HG03108 (cell line): ENCODE measurements at regions not wholly inside any gene's neighbourhood (a gene's known extent, or its start where the extent isn't known, plus 50 kb on each side); places are given as distances from the start of the nearest gene placed in this dataset.

ENCODE experiments used
- ATAC-seq: cut with Tn5 transposase; IDR thresholded peaks from one replicate; pipeline ENCODE4 v1.9.1; 2021; ENCODE audit warnings: moderate library complexity; ENCODE audit not compliant: unreplicated experiment

- ATAC-seq: no peak
Observed at GRCh38 chr18:34159691-34160185, 65.0 kb downstream of the NOL4 start.

DNA sequence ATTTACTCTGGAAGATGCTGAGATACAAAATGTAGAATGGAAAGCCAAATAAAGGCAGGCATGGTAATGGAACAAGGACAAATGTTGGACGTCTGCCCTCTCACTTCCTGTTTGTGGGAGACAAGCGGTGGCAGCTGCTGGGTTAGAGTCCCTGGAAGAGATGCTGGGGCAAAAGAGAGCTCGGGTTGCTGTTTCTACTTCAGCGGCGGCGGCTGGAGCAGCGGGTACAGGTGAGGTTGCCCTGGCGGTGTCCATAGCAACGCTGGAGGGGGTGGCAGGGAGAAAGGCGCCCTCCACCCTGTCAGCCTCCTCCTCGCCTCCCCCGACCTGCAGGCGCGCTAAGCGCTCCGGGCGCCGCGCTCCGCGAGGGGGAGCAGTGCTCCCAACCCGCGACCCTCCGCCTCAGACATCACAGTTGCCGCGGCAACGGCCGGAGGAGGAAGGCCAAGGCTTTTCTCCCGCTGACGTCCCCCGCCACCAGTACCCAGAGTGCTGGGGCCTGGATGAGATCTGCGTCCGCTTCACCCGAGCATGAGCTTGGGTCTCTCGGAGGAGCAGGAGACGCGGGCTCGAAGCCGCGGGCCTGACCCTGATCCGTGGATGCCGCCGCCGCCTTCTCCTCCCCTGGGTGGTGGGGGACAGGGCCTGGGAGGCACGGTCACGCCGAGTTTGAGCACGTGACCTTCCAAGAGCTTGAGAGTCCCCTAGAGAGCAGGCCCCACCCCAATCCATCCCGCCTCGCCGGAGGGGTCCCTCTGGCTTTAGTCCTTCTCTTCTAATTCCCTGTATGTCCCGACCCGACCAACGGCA, 65.6 kb downstream of the NOL4 start:
- ATAC-seq: no peak

DNA sequence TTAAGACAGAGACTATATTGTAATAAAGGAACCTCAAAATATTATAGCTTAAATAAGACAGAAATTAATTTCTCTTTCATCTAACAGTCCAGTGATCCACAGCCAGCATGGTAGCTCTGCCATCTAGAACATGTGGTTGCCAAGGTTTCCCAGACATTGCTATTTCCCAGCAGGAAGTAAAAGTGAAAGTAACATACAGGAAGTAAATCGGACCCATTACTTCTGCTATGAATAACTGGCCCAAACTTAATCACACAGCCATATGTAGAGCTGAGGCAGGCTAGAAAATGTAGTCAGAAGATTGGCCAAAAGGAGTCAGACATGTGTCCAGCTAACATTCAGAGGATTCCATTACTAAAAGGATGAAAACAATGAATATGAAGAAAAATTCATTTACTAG, 71.0 kb downstream of the NOL4 start:
- no peak for ATAC-seq

DNA sequence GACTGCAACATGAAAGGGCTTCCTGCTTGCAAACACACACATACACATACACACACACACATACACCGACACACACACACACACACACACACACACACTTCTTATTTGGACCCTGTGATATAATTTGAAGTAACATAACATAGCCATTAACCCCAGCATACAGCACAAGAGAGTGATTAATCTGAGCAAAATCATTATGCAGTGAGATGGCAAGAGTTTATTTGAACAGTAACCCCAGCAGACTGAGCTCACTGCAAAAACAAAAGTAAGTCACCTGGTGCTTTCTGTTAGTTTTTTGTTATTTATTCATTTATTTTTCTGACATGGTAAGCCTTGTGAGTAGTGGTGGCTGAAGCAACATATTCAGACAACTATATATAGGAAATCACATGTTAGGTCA, 93.7 kb downstream of the NOL4 start:
- no peak for ATAC-seq

DNA sequence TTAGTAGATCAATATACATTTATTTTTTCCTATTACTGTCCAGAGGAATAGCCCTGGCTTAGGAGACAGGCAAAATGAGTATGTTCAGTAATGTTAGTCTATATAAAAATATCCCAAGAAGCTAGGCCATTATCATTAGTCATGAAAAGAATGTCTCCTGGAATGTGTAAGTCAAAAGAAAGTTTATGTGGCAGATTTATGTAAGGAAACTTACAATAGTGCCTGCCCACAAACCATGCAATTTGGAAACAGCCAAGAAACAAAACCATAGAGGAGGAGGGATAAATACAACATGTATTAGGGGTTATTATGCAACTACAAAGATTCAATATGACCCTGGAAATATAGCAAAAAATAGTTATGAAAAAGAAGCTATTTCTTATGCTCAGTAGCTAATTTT, 96.3 kb downstream of the NOL4 start:
- ATAC-seq: no peak

DNA sequence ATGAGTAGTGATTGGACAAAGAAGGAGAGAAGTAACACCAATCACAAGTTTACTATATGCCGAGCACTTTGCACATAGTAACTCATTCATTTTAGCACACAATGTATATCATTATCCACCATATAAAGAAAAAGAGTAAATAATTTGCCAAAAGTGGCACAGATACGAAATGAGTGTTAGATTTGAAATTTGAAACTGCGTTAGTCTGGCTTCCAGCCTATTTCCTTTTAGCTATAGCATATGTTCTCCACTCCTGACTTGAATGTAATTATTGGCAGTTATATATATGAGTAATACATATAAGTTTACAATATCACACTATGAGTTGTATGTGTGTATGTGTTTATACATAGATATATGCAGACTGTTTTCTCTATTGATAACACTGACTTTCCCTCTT, 98.6 kb downstream of the NOL4 start:
- ATAC-seq: no peak

DNA sequence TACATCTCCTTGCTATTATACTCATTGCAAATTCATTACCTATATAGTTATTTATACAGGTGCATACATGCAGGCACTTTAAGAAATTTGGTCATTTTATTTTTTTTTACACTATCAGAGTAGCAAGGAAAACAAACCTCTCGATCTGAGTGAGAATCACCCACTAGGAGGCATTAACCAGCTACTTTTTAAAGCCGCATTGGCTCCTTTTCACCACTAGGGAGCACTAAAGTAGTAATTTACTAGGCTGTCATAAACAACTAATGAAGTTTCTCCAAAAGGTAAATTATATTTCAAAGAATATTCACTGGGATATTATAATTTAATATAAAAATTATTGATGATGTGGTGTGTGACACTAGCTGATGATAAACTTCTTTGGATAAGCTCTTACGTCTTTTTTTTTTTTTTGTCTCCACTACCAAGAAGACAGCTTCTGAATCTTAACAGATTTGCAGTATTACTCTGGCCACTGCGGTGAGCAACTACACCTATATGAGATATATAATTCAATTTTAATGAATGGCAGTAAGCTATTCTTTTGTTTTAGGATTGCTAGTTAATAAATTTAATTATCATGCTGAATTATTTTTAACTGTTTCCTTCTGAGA, 101.9 kb downstream of the NOL4 start:
- ATAC-seq: peak; percentile 91

- ATAC-seq: no peak
Observed at GRCh38 chr18:34121200-34121721, 103.5 kb downstream of the NOL4 start.

DNA sequence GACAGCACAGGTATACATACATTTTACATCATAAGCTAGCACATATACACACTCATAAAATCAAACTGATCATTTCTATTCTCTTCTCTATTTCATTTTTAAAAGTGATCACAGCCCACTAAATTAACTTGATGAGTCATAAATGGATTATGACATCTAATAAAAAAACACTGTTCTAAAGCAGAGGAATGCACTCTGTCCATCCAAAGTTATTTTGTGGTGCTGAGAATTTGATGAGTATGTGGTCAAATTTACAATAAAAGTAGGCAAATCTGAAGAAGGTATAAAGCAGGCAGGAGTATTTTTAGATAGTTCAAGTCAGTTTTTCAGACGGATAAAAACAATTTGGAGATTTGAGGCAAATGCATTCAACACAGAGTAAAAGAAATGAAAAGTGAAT, 104.4 kb downstream of the NOL4 start:
- ATAC-seq: no peak

GRCh38 chr18:34117319-34117718, 107.4 kb downstream of the NOL4 start:
- no peak for ATAC-seq

- no peak for ATAC-seq
Observed at GRCh38 chr18:34115409-34116081, 109.2 kb downstream of the NOL4 start.

GRCh38 chr18:34114996-34115395, 109.7 kb downstream of the NOL4 start:
- no peak for ATAC-seq

DNA sequence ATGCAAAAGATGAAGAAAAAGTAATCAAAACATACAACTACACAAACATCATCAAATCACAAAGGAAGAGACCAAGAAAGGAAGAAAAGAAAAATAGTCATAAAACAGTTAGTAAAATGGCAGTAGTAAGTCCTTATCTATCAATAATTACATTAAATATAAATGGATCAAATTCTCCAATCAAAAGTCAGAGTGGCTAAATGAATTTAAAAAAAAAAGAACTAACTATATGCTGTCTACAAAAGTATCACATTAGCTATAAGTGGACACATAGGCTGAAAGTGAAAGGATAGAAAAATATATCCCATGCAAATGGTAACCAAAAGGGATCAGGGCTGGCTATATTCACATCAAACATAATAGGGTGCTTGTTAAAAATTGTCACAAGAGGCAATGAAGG, 116.5 kb downstream of the NOL4 start:
- ATAC-seq: no peak

- ATAC-seq: no peak
Observed at GRCh38 chr18:34098109-34098508, 126.6 kb downstream of the NOL4 start.

DNA sequence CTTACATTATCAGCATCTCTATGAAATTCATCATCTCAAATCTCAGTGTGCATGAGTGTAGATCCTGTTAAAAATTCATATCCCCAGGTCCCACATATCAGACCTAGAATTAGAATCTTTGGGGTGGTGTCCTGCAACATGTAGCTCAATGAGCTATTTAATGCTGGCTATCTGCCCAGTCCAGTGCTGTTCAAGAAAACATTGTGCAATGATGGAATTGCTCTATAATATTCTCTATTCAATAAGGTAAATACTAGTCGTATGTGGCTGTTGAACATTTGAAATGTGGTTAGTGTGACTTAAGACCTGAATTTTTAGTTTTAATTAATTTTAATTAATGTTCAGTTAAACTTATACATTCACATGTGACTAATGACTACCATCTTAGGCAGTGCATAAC, 127.4 kb downstream of the NOL4 start:
- no peak for ATAC-seq

DNA sequence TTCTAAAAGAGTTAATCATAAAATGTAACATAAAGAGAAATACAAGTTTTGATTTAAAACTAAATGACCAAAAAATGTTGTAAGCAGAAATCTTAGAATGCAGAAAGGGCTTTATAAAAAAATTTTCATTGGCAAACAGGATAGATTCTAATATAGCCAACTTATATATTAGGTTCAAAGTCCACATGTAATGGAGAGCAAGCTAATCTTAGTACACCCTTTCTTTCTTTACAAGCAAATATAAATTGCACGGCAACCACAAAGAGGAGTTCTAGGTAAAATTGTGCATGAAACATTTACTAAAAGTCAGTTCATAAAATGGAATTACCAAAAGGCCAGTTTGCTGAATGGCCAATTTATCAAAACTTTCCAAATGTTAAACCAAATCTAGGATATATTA, 130.6 kb downstream of the NOL4 start:
- no peak for ATAC-seq

DNA sequence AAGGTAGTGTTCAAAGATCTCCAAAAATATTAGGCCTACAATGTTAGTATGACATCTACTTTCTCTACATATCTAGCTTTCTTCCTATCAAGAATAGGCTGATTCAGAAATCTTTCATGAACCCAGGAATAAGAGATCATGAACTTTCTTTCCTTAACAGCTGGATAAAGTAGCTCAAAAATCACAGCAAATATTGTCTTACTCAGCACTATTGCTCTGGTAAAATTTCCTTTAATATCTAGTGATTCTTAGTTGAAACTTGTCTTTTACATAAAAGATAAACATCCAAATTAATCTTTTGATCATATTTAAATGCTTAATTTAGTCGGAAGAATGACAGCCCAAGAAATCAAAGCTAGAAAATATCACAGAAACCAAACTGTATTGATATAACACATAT, 131.9 kb downstream of the NOL4 start:
- ATAC-seq: no peak

GRCh38 chr18:34086370-34086769, 138.3 kb downstream of the NOL4 start:
- no peak for ATAC-seq

DNA sequence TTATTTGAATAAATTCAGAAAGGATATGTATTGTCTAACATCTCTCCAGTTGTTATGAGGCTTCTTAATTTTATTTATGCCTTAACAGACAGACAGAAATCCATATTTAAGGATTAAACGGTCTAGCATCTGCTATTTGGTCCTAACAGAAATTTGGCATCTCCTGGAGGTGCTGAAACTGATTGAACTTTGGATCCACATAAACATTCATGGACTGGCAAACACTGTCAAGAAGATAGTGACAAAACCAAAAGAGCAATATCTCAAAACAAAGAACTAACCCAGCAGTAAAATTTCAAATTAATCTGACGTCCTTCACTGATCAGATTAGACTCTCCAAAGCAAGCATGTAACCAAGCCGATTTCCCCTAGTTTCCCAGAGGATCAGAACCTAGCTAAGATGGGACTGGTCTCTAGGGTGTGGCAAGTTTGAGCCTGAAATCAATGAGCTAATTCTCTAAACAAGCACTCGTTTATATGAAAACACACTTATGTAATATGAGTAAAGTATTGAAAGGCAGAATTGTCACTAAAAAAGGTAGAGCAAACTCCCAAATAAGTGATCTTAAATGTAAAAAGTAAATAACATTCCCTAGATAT, 139.5 kb downstream of the NOL4 start:
- no peak for ATAC-seq

- ATAC-seq: no peak
Observed at GRCh38 chr18:34084635-34085034, 140.1 kb downstream of the NOL4 start.

DNA sequence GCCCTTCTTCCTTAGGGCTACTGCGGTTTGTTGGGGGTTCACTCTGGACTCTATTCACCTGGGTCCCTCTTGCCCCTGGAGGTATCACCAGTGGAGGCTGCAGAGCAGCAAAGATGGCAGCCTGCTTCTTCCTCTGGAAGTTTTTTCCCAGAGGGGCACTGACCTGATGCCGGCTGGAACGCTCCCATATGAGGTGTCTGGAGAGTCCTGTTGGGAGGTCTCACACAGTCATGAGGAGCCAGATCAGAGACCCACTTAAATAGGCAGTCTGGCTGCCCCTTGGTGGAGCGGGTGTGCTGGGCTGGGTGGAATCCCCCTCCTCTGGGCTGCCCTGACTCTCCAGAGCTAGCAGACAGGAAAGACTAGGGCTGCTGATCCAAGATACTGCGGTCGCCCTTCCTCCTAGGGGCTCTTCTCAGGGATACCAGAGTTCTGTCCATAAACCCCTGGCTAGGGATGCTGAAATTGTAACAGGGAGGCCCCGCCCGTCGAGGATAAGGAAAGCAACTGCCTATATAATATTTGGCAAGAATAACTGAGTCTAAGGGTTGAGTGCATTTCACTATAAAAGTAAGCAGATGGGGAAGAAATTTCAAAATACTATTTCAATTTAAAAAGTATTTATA, 140.7 kb downstream of the NOL4 start:
- ATAC-seq: no peak
